ENCODE measurements at regions not wholly inside any gene's neighbourhood (a gene's known extent, or its start where the extent isn't known, plus 50 kb on each side); places are given as distances from the start of the nearest gene placed in this dataset.

DNA sequence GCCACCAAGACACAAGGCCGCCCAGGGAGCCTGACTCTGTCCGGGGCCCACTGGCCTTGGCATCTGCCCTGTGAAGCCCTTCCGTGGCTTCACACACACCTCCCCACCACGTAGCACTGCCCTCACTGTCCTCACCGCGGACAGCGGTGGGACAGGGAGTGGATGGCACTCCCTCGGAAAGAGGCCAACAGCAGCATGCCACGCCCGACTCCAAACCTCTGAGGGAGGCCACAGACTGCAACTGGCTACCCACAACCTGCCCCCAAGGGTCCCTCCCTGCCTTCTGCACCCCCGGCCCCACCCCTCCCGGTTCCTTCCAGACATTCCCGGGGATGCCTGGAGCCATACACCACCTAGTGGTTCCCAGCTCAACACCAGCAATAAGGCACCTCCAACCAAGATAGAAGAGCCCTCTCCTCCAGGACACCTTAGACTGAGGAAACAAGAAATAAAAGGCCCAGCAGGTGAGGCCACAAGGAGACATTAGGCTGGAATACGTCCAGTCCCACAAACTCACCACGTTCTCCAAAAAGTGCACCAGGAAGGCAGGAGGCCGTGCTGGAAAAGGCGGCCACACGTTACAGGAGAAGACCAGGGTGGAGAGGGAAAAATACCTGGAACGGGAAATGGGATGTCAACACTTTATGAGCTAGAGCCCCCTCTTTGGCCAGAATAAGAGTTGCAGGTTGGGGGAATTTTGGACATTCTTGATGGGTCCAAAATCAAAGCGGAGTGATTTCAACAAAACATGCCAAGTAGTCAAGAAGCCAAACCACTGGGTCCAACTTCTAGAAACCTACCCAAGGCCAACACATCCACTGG is 310.0 kb downstream of the SOX9 start:
- DNase-seq: no peak

DNA sequence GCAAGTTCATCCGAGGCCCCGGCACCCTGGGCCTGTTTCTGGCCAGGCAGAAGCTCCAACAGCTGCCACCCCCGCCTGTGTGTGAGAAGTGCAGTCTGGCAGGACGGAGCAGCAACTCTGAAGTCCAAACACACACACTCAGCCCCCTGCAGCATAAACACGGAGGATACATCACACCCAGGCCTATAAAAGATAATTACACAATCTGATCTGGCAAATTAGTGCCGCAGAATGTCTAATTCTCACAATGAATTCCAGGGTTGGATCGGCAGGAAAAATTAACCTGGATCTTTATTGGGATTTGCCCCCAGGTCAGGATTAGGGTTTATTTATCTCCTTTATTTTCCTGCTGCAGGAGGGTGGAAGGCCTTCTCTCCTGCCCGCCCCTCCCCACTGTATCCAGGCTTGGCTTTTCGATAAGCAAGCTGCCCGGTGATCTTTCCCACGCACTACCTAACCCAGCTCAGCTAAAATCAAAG is 311.4 kb downstream of the SOX9 start:
- no peak for DNase-seq

DNA sequence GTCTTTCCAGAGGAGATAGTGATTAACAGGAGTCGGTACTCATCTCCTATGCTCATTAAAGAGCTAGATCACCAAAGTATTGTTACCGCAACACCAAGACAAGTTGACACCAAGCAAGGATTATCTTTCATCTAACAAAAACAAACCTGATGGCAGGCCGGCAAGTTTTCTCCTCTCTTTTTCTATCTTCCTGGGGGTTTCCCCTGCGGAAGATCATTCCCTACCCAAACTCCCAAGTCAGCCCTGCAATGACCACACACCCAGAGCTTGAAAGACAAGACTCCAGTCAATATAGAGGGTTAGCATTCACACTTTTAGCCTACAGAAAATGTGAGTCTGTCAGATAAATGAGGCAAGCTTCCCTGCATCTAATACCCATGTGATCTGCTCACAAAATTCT is 312.1 kb downstream of the SOX9 start:
- DNase-seq: no peak

DNA sequence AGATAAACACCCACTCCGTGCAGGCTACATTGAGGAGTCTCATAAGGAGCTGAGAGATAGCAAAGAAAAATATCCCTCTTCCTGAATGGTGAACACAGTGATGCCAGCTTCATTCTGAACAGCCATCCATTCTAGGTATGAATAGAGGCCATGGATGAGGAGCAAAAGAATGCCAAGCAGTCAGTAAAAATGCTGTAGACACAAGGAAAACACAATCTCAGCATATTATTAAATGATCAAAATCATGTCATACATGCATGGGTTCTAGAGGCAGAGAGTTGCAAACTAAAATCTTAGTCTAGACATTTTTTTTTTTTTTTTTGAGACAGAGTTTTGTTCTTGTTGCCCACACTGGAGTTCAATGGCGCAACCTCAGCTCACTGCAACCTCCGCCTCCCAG is 313.0 kb downstream of the SOX9 start:
- no peak for DNase-seq

DNA sequence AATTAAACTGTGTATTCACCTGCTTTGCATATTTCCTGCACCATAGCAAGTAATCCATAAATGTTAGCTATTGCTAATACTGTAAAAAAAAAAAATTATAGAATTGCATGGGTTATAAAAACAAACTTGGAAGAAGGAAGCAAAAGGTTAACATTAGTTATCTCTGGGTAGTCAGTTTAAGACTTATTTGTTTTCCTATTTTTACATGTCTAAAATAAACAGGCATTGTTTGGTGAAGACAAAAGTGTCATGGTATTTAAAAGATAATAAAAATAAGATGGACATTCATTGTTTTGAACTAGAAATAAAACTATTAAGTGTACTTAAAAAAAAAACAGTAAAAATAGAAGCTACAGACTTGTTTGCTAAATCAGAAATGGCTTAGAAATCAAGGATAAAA is 313.8 kb downstream of the SOX9 start:
- no peak for DNase-seq

DNA sequence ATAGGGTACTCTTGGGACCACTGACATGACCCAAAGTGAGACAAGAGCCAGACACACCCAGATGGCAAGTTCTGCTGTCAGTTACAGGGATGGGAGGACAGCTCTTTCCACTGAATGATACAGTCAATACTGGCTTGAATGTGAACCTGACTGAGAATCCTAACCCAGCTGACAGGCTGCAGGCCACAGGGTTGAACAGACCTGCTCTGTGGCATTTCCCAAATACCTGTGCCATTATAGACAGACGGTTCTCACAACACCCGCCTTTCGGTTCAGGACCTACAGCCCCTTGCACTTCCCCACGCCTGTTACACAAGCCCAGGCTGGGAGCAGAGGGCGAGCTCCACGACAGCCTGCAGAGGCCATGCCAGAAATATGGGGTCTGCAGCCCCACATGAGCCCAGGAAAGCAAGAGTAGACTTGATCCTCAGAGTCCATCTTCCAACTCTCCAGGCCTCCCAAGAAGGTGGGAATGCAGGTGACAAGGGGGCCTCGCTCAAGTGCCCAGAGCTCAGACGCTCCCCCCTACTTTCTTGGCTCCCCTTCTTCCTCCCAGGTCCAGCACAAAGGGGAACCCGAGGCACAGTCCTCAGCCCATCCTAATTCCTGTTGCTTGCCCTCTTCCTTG is 314.3 kb downstream of the SOX9 start:
- DNase-seq: no peak

DNA sequence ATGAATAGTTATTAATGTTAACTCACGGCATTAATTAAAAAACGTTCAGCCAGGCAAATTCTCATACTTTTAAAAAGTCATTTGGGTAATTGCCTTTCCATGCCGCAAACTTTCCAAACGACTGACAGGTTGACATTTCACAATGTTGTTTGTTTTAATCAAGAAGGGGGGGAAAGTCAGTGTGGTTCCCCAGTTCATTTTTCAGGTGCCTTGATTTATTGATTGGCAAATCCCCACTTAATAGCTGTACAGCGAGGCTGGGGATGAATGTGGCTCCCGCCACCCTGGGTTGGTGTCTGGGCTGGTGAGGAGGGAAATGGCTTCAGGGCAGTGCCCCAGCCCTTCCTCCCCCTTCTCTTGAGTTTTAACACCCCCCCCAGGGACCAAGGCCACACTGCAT is 318.0 kb downstream of the SOX9 start:
- DNase-seq: no peak

DNA sequence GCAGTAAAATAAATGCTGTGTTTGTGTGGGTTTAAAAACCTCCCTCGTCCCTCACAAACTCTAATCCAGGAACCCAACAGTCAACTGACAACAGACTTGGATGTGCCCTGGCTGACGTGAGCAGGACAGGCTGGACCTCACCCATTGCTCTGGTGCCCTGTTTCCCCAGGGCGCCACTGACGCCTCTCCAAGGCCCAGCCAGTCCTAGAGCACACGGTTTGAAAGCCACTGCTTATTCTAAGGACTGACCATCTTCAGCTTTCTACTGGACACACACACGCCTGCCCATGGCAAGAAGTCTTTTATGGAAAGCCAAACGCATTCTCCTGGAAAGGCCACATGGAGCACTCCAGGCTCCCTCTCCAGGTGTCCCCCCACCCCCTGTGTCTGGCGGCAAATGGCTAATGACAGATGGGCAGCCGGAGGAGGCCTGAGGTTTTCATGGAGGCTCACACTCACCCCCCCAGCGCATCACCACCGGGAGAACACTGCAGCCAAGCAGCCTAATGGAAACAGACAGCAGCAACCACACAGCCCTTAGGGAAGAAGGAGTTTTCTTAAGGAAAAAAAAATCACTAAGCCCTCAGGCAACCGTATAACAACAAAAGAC is 319.2 kb downstream of the SOX9 start:
- DNase-seq: no peak

DNA sequence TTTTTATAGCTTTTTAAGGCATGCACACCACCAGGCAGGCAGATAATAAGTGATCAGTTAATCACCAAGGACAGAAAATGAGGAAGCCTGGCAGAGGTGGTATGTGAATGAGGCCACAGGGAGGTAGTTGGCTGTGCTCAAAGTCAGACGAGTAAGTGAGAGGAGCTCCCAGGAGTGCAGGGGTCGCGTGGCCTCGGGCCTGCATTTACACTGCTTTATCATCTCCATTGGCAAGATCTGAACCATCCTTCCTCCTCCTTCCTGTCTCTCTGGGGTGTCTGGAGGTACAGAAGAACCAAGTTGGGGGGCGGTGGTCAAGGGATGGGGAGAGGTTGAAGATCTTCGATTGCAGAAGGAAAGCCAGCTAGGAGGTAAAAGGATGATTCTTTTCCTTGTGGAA is 320.1 kb downstream of the SOX9 start:
- DNase-seq: no peak

DNA sequence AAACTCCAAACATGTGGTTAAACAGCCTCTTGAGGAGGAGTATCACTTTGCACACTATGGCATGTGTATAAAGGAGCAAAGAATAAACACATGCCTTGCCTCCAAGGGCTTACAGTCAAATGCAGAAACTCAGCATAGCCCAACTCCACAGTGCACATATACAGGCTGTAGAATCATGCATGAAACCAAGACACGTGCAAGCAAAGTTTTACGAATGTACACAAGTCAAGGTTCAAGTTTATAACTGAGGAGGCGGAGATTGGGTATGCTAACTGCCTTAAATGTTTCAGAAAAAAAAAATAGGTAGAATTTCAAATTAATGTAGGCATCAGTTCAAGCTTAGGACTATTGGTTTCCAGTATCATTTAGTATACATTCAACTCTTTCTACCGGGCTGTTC is 321.1 kb downstream of the SOX9 start:
- DNase-seq: no peak

DNA sequence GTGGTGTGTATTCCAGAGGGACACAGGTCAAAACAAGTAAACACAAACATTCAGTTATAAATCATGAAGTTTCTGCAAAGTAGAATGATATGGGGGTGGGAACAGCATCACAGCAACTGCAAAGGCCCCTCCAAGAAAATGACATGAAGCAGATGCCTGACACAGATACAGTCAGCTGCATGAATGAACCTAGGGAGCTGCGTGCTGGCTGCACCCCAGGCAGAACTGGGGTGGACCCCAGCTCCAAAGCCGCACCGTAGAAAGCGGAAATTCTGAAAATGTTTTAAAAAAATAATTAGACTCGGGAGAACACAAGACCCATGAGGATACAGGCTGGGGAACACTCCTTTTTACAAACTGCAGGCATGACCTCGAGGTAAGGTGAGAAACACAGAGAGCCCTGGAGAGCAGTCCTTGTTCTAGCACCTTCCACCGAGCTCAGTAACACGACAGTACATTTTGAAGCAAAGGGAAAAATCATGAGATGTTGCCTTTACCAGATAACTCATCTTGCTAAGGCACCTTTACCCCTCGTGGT is 323.8 kb downstream of the SOX9 start:
- no peak for DNase-seq

DNA sequence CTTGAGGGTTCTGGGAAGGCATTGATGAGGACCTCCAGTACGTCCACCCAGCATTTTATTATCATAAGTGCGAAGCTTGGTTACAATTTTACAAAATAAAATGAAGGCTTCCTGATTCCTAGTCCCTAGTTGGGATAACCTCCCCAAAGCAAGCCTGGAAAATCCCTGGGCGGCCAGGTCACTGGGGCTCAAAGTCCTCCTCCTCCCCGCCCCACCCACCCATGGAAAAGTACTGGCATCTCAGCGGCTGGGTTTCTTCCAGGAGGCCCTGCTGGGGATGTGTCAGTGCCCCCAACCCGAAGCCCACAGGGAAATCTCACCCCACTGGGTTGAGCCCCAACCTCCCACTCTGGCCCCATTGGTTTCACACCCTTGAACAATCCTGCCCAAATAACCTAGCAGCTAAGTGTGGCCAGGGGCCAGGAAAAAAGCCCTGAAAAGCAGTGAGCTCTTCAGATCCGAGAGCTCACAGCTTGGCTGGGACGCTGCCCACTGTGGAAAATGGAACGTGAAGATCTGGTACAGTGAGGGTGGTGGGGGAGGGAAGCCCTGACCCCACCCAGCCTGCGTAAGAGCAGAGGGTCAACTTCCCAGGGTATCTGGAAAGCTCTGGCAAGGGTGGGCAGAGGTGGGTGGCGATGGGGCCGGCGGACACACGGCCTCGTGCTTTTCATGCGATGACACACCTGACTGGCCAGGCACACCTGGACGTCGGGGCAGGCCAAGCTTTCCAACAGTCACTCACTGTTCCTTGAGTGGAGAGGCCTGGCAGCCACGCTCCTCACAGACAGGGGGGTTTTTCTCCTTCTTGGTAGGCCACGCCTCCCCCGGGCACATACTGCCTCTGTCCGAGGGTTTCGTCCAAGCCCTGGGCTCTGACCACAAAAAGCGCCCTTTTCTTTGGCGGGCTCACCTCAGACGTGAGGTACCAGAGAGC is 324.5 kb downstream of the SOX9 start:
- no peak for DNase-seq

DNA sequence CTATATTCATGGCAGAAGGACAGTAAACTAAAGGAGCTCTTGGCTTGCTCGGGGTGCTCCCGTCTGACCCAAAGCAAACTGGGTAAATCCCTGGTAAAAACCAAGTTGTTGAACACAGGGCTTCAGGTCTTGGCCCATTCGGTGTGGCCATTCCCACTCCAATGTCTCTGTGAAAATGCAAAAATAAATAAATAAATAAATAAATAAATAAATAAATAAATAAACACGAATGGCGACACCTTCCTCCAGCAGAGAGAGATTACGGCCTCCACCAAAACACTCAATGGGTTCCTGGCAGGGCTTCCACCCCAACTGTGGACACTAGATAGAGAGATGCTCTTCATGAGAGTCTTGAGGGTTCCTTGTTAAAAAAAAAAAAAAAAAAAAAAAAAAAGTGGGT is 325.3 kb downstream of the SOX9 start:
- no peak for DNase-seq

DNA sequence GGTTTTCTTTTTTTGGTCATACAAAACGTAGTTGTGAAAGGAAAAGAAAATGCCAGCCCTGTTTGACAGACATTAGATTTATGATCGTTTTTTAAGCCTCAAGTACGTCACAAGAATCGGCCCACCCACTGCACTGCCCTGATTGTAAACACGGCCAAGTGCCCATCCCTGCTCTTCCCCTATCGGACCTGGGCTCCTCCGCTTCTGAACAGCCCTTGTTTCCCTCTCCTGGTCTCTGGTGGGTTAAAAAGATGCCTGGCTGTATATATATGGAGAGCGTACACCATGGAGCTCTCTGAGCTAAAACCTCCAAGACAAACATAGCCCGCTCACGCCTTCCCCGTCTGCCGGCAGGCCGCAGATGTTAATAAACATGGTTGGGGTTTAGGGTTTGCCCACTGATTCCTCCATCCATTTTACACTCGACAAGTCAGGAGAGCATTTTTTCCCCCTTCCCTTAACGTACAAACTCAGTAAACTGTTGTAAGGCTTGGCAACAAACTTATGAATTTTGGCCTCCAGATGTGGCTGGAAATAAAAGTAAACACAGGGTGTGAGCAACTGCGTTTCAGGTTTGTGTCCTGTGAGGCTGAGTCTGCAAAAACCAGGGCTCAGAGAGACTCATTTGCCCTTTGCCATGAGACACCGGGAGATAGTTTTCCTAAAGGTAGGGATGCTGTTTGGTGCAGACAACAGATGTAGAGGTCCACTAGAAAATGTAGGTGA is 325.9 kb downstream of the SOX9 start:
- DNase-seq: no peak

DNA sequence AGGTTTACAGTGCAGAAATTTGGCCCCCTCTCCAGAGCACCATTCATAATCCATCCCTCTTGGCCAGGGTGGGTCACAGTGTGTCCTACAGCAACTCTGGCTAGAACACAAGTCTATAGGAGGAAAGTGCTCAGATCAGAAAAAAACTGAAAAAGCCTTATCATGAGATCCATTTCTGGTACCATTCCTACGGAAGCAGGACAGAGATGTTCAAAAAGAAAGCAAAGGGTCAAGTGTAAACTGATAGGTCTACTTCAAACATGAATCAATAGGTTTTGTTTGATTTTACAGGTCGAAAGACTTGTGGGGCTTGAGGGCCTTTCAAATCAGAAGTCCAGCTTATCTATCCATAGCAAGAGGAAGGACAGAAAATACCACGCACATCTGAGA is 326.4 kb downstream of the SOX9 start:
- DNase-seq: no peak

DNA sequence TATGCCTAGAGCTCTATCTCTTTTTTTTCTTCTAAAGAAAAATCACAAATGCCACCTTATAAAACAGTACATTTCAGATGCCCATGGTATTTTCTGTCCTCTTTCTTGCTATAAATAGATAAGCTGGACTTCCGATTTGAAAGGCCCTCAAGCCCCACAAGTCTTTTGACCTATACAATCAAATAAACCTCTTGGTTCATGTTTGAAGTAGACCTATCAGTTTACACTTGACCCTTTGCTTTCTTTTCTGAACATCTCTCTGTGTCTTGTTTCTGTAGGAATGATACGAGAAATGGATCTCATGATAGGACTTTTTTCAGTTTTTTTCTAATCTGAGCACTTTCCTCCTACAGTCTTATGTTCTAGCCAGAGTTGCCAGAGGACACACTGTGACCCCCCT is 327.2 kb downstream of the SOX9 start:
- no peak for DNase-seq

DNA sequence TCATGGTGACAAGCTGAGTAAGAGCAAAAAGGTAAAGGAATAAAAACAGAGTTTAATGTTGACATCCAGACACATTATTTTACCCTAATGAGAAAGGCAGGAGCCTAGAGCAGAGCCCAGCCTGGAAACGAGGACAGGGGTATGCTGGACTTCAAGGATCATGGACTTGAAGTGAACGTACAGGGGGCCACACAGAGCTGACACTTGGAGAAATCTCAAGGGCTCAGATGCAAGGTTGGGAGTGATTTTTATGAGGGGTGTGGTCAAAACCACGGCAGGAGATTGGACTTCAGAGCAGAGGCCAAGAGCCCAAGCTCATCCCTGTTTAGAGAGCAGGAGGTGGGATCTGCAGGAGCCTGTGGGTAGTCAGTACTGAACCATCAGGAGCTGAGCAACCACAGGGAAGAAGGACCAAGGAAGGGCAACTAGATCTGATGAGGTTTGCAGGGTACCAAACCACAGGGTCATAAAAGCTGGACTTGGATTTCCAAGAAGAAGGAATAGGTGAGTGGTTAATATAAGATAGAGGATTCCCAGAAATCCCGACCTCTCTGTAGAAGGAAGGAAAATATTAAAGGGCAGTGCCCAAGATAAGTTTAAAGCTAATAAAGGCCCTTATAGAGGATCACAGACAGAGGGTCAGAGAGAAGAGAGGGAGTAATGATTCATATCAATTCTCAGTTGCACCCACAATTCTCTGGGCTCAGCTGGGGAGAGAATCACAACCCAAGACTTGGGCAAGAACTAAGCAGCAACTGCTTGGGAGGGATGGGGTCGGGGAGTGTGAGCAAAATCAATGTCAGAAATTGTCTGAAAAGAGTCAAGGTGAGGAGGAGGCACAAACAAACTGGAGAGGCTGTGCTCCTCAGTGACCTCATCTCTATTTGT is 331.7 kb downstream of the SOX9 start:
- DNase-seq: no peak

DNA sequence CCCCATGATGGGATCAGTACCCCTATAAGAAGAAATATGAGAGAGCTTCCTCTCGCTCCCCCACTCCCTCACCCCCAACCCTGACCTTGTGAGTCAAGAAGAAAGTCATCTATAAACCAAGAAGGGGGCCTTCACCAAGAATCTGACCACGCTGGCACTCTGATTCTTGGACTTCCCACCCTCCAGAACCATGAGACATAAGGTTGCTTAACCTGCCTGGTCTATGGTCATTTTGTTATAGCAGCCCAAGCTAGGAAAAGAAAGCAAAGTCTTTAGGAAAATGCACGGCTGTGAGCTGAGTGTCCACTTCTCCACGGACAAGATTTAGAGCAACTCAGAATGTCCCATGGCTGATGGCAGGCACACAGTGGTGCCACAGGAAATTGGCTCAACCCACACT is 333.5 kb downstream of the SOX9 start:
- no peak for DNase-seq

DNA sequence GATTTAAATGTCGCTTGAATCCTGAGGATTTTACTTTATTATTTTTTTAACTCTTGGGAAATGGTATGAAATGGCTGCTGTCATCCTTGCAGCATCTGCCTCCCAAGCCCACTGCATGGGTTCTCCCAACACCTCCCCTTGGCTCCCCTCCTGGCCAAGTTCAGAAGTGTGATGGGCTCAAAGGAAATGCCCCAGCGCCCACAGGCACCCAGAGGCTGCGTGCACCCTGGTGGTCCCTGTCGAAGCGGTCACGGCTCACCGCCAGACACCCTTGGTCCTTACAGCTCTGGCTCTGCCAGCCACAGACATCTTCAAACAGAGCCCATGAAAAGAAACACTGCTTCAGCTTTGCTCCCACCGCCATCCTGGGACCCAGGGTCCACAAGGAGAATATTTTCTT is 334.7 kb downstream of the SOX9 start:
- no peak for DNase-seq

DNA sequence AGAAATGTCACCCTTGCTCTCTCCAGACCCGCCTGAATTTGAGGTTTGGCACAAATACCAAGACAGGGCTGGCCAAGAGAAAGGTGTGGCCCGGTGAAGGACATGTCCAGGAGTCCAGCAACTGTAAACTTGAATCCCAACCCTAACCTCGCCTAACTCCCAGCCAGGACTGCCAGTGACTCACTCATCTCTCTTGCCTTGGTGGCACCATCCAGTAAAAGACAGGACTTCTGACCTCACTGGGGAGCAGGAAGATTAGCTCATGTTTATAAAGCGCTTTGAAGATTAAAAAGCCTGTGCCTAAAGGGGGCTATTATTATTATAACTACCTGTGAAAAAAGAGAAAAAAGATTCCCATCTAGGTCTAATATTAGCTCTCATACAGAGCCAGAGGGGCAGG is 335.3 kb downstream of the SOX9 start:
- no peak for DNase-seq

DNA sequence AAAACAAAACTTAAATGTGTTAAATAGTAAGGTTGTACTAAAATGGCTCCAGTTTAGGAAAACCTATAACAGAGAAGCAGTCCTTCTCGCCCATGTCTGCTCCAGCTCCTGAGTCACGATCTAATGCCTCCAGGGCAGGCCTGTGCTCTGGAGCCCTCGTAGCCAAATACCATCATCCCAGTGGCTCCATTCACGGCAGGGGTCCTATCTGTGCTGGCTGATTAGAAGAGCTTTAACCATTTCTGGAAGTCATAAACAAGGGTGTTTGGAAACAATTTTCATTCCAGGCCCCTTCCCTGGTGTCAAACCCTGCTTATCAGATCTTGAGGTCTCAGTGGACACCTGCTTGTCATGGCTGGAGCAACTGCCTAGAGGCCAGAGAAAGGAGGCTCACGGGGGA is 336.9 kb downstream of the SOX9 start:
- no peak for DNase-seq

Measured in CD4-positive, alpha-beta T cell treated with Interleukin-1 beta for 1 hour (primary cell).